22Rv1 (cell line): ENCODE measurements at regions not wholly inside any gene's neighbourhood (a gene's known extent, or its start where the extent isn't known, plus 50 kb on each side); places are given as distances from the start of the nearest gene placed in this dataset.

Experiments
- CTCF ChIP-seq: fragments of 450-650 bp; IDR thresholded peaks from 2 replicates; pipeline ENCODE4 v1.5.1; 2017; ENCODE audit warnings: mild to moderate bottlenecking
- ZFX ChIP-seq: fragments of 450-650 bp; IDR thresholded peaks from 2 replicates; pipeline ENCODE4 v1.6.1; 2017; ENCODE audit warnings: antibody characterized with exemption, borderline replicate concordance

DNA sequence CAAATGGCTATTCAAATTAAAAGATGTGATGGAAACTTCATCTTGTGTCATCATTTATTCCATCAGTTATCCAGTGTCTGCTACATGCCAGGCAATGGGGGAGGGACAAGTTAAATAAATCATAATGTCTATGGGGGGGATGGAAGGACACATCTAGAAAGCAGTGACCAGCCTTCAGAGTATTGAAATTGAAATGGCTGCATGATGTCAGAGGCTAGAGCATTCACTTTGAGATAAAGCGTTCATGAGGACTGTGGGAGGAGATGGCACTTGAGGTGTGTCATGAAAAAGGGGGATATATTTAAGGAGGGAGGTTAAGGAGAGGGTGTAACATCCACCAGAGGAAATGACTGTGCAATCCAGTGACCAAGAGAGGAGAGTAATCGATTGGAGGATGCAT is 50.6 kb downstream of the SLIT2 start:
- no peak for TF ChIP-seq CTCF
- no peak for TF ChIP-seq ZFX
